T-helper 17 cell (primary cell): ENCODE measurements at regions not wholly inside any gene's neighbourhood (a gene's known extent, or its start where the extent isn't known, plus 50 kb on each side); places are given as distances from the start of the nearest gene placed in this dataset.

Source experiments
- ATAC-seq: fragments of 150-1000 bp; cut with Tn5 transposase; 2 replicates; pipeline ENCODE4 v1.10.0; 2021; ENCODE audit warnings: mild to moderate bottlenecking, moderate library complexity
- DNase-seq, 3 donors: peaks; one replicate each; pipeline versions ENCODE4 v3.0.0 to v3.0.0-alpha.2; 2020 to 2021
- H3K9me3 ChIP-seq: one replicate; pipeline ENCODE4 v1.7.0; 2013; ENCODE audit warnings: low read length, mild to moderate bottlenecking; ENCODE audit not compliant: control insufficient read depth, poor library complexity, severe bottlenecking
- H3K27ac Mint-ChIP-seq: one replicate; pipeline ENCODE4 v1.8.0; 2022; ENCODE audit warnings: mild to moderate bottlenecking, moderate library complexity, mixed read lengths
- H3K27me3 Mint-ChIP-seq: one replicate; pipeline ENCODE4 v1.8.0; 2022; ENCODE audit warnings: mixed read lengths
- H3K36me3 Mint-ChIP-seq: one replicate; pipeline ENCODE4 v1.8.0; 2022; ENCODE audit warnings: low read depth, mixed read lengths
- H3K4me1 Mint-ChIP-seq: one replicate; pipeline ENCODE4 v1.8.0; 2022; ENCODE audit warnings: mild to moderate bottlenecking, mixed read lengths
- H3K4me3 Mint-ChIP-seq: one replicate; pipeline ENCODE4 v1.8.0; 2022; ENCODE audit warnings: mild to moderate bottlenecking, moderate library complexity, mixed read lengths

- H3K4me1 Mint-ChIP-seq: peaks cover 7% of the 10 kb centered on the region
- no peaks in the 10 kb centered on the region for H3K9me3 ChIP-seq
- H3K4me3 Mint-ChIP-seq: no peak overlapping the region
- ATAC-seq (no peak), DNase-seq (no peak)
- H3K27ac Mint-ChIP-seq: no peak overlapping the region
- H3K36me3 Mint-ChIP-seq: no peaks in the 10 kb centered on the region
- peaks cover 31% of the 10 kb centered on the region for H3K27me3 Mint-ChIP-seq
Observed at GRCh38 chr3:71924721-71925120, 139.8 kb upstream of the PROK2 start.

GRCh38 chr3:71921036-71921435 lies 136.1 kb upstream of the PROK2 start:
- Mint-ChIP-seq H3K36me3 (no peaks in the 10 kb centered on the region), H3K4me3 (no peak overlapping the region), H3K27me3 (peaks cover 31% of the 10 kb centered on the region), H3K27ac (no peak overlapping the region), H3K4me1 (peaks cover 3% of the 10 kb centered on the region)
- no peak for ATAC-seq
- no peaks in the 10 kb centered on the region for H3K9me3 ChIP-seq
- DNase-seq: no peak

GRCh38 chr3:71919572-71919971 lies 134.6 kb upstream of the PROK2 start:
- H3K4me1 Mint-ChIP-seq: no peaks in the 10 kb centered on the region

GRCh38 chr3:71917545-71917944 lies 132.6 kb upstream of the PROK2 start:
- no peak overlapping the region for H3K27ac Mint-ChIP-seq
- H3K4me3 Mint-ChIP-seq: no peak overlapping the region
- ATAC-seq (no peak), DNase-seq (no peak)
- no peaks in the 10 kb centered on the region for H3K36me3 Mint-ChIP-seq
- no peaks in the 10 kb centered on the region for H3K9me3 ChIP-seq
- peaks cover 2% of the 10 kb centered on the region for H3K4me1 Mint-ChIP-seq
- H3K27me3 Mint-ChIP-seq: peaks cover 23% of the 10 kb centered on the region

More at GRCh38 chr3:71919572-71919971, 134.6 kb upstream of the PROK2 start:
- no peak for DNase-seq
- Mint-ChIP-seq H3K4me3 (no peak overlapping the region), H3K27me3 (peaks cover 23% of the 10 kb centered on the region), H3K36me3 (no peaks in the 10 kb centered on the region), H3K27ac (no peak overlapping the region)
- ATAC-seq: no peak
- H3K9me3 ChIP-seq: no peaks in the 10 kb centered on the region

- H3K36me3 Mint-ChIP-seq: no peaks in the 10 kb centered on the region
- no peak for DNase-seq
- no peak overlapping the region for H3K27ac Mint-ChIP-seq
- no peaks in the 10 kb centered on the region for H3K9me3 ChIP-seq
- H3K27me3 Mint-ChIP-seq: peaks cover 23% of the 10 kb centered on the region
- peaks cover 2% of the 10 kb centered on the region for H3K4me1 Mint-ChIP-seq
- H3K4me3 Mint-ChIP-seq: no peak overlapping the region
- no peak for ATAC-seq
Observed at GRCh38 chr3:71916747-71917369, 131.9 kb upstream of the PROK2 start.

- H3K9me3 ChIP-seq: no peaks in the 10 kb centered on the region
- Mint-ChIP-seq H3K4me3 (no peak overlapping the region), H3K4me1 (peaks cover 2% of the 10 kb centered on the region), H3K36me3 (no peaks in the 10 kb centered on the region), H3K27me3 (peaks cover 25% of the 10 kb centered on the region), H3K27ac (no peak overlapping the region)
- DNase-seq: no peak
- ATAC-seq: no peak
Observed at GRCh38 chr3:71912839-71913495, 128.0 kb upstream of the PROK2 start.

GRCh38 chr3:71910108-71910507 lies 125.2 kb upstream of the PROK2 start:
- H3K9me3 ChIP-seq: no peaks in the 10 kb centered on the region
- no peak for DNase-seq
- ATAC-seq: no peak
- peaks cover 2% of the 10 kb centered on the region for H3K36me3 Mint-ChIP-seq
- H3K27ac Mint-ChIP-seq: no peak overlapping the region
- no peak overlapping the region for H3K4me3 Mint-ChIP-seq
- H3K27me3 Mint-ChIP-seq: peaks cover 36% of the 10 kb centered on the region
- peaks cover 6% of the 10 kb centered on the region for H3K4me1 Mint-ChIP-seq

- no peak overlapping the region for H3K27ac Mint-ChIP-seq
- no peak for ATAC-seq
Observed at GRCh38 chr3:71907996-71908395, 123.0 kb upstream of the PROK2 start.

GRCh38 chr3:71906976-71907375 lies 122.0 kb upstream of the PROK2 start:
- Mint-ChIP-seq H3K27me3 (peaks cover 50% of the 10 kb centered on the region), H3K4me3 (no peak overlapping the region), H3K27ac (no peak overlapping the region), H3K4me1 (peaks cover 5% of the 10 kb centered on the region), H3K36me3 (peaks cover 2% of the 10 kb centered on the region)
- no peaks in the 10 kb centered on the region for H3K9me3 ChIP-seq
- DNase-seq (no peak), ATAC-seq (no peak)

More at GRCh38 chr3:71907996-71908395, 123.0 kb upstream of the PROK2 start:
- Mint-ChIP-seq H3K4me1 (peaks cover 5% of the 10 kb centered on the region), H3K4me3 (no peak overlapping the region), H3K36me3 (peaks cover 2% of the 10 kb centered on the region), H3K27me3 (peaks cover 40% of the 10 kb centered on the region)
- no peak for DNase-seq
- H3K9me3 ChIP-seq: no peaks in the 10 kb centered on the region

GRCh38 chr3:71905426-71905825 lies 120.5 kb upstream of the PROK2 start:
- Mint-ChIP-seq H3K27me3 (peaks cover 55% of the 10 kb centered on the region), H3K27ac (no peak overlapping the region), H3K36me3 (peaks cover 2% of the 10 kb centered on the region), H3K4me3 (no peak overlapping the region), H3K4me1 (peaks cover 5% of the 10 kb centered on the region)
- DNase-seq: no peak
- no peaks in the 10 kb centered on the region for H3K9me3 ChIP-seq
- ATAC-seq: no peak

GRCh38 chr3:71903936-71904335 lies 119.0 kb upstream of the PROK2 start:
- no peaks in the 10 kb centered on the region for H3K9me3 ChIP-seq
- ATAC-seq: no peak
- peaks cover 2% of the 10 kb centered on the region for H3K36me3 Mint-ChIP-seq

GRCh38 chr3:71903112-71903495 lies 118.2 kb upstream of the PROK2 start:
- Mint-ChIP-seq H3K27ac (no peak overlapping the region), H3K27me3 (peaks cover 43% of the 10 kb centered on the region), H3K4me1 (peaks cover 5% of the 10 kb centered on the region), H3K36me3 (peaks cover 2% of the 10 kb centered on the region), H3K4me3 (no peak overlapping the region)
- ATAC-seq (no peak), DNase-seq (no peak)
- no peaks in the 10 kb centered on the region for H3K9me3 ChIP-seq

More at GRCh38 chr3:71903936-71904335, 119.0 kb upstream of the PROK2 start:
- no peak for DNase-seq
- Mint-ChIP-seq H3K27ac (no peak overlapping the region), H3K27me3 (peaks cover 41% of the 10 kb centered on the region), H3K4me1 (peaks cover 5% of the 10 kb centered on the region), H3K4me3 (no peak overlapping the region)

GRCh38 chr3:71902258-71903111 lies 117.5 kb upstream of the PROK2 start:
- ATAC-seq (no peak), DNase-seq (no peak)
- H3K27me3 Mint-ChIP-seq: peaks cover 43% of the 10 kb centered on the region
- H3K27ac Mint-ChIP-seq: no peak overlapping the region
- no peaks in the 10 kb centered on the region for H3K9me3 ChIP-seq
- peaks cover 5% of the 10 kb centered on the region for H3K4me1 Mint-ChIP-seq
- peaks cover 2% of the 10 kb centered on the region for H3K36me3 Mint-ChIP-seq
- H3K4me3 Mint-ChIP-seq: no peak overlapping the region
